ENCODE measurements at regions not wholly inside any gene's neighbourhood (a gene's known extent, or its start where the extent isn't known, plus 50 kb on each side); places are given as distances from the start of the nearest gene placed in this dataset.

DNA sequence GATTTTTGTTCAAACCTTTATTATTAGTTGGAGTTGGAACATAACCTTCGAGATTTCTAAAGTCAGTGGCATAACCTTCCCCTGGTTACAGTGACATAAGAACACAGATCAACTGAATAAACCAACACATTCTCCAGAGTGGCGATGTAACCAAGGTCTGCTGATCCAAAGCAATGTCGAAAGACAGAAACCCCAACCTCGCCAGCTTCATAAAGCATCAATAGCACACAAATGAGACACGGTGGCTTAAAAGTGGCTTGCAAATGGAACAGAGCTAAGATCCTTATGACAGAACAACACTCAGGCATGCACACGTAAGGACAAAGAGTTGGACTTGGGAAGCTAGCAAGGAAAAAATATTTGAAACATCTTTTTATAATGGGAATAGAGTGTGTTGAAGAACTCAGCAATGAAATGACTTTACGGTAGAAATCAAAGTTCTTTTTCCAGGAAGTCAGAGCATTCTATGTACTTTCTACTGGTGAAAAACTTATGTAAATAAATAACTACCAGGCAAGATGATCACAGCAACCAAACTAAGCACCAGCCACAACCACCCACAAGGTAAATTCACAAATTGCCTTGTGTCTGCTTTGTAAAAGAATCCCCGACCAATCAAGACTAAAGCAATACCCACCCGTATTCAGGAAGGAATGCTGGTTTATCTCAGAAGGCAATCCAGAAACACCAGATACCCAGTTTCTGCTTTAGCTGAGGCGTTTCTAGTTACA lies 61.0 kb upstream of the NHSL1 start:
- Histone ChIP-seq H3K4me3 (replicated peaks; ENCODE audit: low read depth, low read length) (no peak overlapping the region), H3K27me3 (replicated peaks; ENCODE audit: control insufficient read depth, insufficient read depth, low read length) (no peaks in the 10 kb centered on the region), H3K36me3 (ENCODE audit: control insufficient read depth, insufficient read depth, low read length) (no peaks in the 10 kb centered on the region)
- no peak for DNase-seq (ENCODE audit: extremely low read depth, insufficient read length)
- TF ChIP-seq, protein P1, sequence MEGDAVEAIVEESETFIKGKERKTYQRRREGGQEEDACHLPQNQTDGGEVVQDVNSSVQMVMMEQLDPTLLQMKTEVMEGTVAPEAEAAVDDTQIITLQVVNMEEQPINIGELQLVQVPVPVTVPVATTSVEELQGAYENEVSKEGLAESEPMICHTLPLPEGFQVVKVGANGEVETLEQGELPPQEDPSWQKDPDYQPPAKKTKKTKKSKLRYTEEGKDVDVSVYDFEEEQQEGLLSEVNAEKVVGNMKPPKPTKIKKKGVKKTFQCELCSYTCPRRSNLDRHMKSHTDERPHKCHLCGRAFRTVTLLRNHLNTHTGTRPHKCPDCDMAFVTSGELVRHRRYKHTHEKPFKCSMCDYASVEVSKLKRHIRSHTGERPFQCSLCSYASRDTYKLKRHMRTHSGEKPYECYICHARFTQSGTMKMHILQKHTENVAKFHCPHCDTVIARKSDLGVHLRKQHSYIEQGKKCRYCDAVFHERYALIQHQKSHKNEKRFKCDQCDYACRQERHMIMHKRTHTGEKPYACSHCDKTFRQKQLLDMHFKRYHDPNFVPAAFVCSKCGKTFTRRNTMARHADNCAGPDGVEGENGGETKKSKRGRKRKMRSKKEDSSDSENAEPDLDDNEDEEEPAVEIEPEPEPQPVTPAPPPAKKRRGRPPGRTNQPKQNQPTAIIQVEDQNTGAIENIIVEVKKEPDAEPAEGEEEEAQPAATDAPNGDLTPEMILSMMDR (IDR thresholded peaks at IDR 0.05; ENCODE audit: insufficient read depth, low read length, poor library complexity, severe bottlenecking), result no peak

- Histone ChIP-seq H3K36me3 (ENCODE audit: control insufficient read depth, insufficient read depth, low read length) (no peaks in the 10 kb centered on the region), H3K27me3 (replicated peaks; ENCODE audit: control insufficient read depth, insufficient read depth, low read length) (no peaks in the 10 kb centered on the region), H3K4me3 (replicated peaks; ENCODE audit: low read depth, low read length) (no peak overlapping the region)
- no peak for DNase-seq (ENCODE audit: extremely low read depth, insufficient read length)
- TF ChIP-seq, protein P1 (IDR thresholded peaks at IDR 0.05; ENCODE audit: insufficient read depth, low read length, poor library complexity, severe bottlenecking), result no peak
These were observed 63.4 kb upstream of the NHSL1 start for GRCh38 chr6:138562691-138563090.

- TF ChIP-seq, protein P1 (IDR thresholded peaks at IDR 0.05; ENCODE audit: insufficient read depth, low read length, poor library complexity, severe bottlenecking), result no peak
- H3K4me3 ChIP-seq (replicated peaks; ENCODE audit: low read depth, low read length), result no peak overlapping the region
- DNase-seq (ENCODE audit: extremely low read depth, insufficient read length), result no peak
- no peaks in the 10 kb centered on the region for H3K27me3 ChIP-seq (replicated peaks; ENCODE audit: control insufficient read depth, insufficient read depth, low read length)
- no peaks in the 10 kb centered on the region for H3K36me3 ChIP-seq (ENCODE audit: control insufficient read depth, insufficient read depth, low read length)
These were observed 63.9 kb upstream of the NHSL1 start for GRCh38 chr6:138563231-138563630.

GRCh38 chr6:138563650-138564049 lies 64.4 kb upstream of the NHSL1 start:
- no peaks in the 10 kb centered on the region for H3K27me3 ChIP-seq (replicated peaks; ENCODE audit: control insufficient read depth, insufficient read depth, low read length)
- H3K36me3 ChIP-seq (ENCODE audit: control insufficient read depth, insufficient read depth, low read length), result no peaks in the 10 kb centered on the region
- no peak for DNase-seq (ENCODE audit: extremely low read depth, insufficient read length)
- TF ChIP-seq, protein P1 (IDR thresholded peaks at IDR 0.05; ENCODE audit: insufficient read depth, low read length, poor library complexity, severe bottlenecking), result no peak
- no peak overlapping the region for H3K4me3 ChIP-seq (replicated peaks; ENCODE audit: low read depth, low read length)

DNA sequence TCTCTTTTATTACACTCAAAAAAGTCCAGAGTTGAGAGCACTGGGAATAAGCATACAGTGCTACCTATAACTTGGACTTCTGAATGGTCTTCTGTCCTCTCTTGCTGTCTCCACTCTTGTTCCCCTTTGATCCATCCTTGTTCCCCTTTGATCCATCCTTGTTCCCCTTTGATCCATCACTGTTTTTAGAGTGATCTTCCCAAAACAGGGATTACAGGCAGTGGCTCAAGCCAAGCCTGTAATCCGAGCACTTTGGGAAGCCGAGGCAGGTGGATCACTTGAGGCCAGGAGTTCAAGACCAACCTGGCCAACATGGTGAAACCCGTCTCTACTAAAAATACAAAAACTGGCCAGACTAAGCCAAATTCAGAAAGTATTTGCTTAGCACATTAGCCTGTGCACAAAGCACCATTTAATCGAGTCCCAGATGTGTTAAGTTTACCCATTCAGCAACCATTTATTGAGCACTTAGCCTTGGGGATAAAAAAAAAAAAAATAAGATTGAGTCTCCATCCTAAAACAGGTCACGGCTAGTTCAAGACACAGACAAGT lies 65.0 kb upstream of the NHSL1 start:
- DNase-seq (ENCODE audit: extremely low read depth, insufficient read length), result no peak
- Histone ChIP-seq H3K4me3 (replicated peaks; ENCODE audit: low read depth, low read length) (no peak overlapping the region), H3K27me3 (replicated peaks; ENCODE audit: control insufficient read depth, insufficient read depth, low read length) (no peaks in the 10 kb centered on the region), H3K36me3 (ENCODE audit: control insufficient read depth, insufficient read depth, low read length) (no peaks in the 10 kb centered on the region)
- TF ChIP-seq, protein P1 (IDR thresholded peaks at IDR 0.05; ENCODE audit: insufficient read depth, low read length, poor library complexity, severe bottlenecking), result no peak

All from GM06990 (cell line).